ENCODE measurements at regions not wholly inside any gene's neighbourhood (a gene's known extent, or its start where the extent isn't known, plus 50 kb on each side); places are given as distances from the start of the nearest gene placed in this dataset.

DNA sequence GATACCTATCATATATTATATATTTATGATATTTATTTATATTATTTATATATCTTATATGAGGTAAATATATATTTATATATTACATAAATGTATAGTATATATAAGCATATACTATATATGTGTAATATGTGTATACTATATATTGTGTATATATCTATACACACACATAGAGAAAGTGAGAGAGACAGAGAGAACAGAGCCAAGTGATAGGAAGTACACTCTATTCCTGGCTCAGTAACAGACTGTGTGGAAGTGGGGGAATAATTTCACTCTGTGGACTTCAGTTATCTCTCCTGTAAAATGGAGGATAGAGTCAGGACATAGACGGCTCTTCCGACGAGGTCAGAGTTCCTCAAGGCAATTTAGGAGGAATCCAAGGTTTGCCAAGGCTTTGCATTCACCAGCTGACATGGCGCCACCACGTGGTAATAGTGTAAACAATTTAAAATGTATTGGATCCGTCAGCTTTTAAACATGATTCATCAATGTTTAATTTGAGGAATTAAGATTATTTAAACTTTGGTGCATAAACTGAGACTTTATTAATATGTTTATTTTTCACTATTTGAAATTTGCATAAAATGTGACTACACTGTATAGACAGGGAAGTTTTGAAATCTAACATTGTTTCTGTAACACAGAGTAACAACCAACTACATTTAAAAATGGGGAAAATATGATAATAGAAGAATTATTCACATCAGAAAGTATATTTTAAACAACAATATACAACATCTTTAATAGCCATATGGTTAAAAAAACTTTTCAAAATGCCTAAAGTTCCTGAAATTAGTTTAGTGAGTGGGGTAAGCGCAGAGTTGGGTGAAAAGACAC lies 75.4 kb upstream of the TMEM244 start:
- no peak for TF ChIP-seq SUZ12 (IDR thresholded peaks at IDR 0.05; ENCODE audit: extremely low read depth, insufficient read depth, insufficient read length)
- TF ChIP-seq YY1 (IDR thresholded peaks at IDR 0.05; ENCODE audit: insufficient read depth, insufficient read length): no peak
- no peak for TF ChIP-seq ZNF274 (IDR thresholded peaks at IDR 0.05; ENCODE audit: low read depth, low read length)
